ENCODE measurements at regions not wholly inside any gene's neighbourhood (a gene's known extent, or its start where the extent isn't known, plus 50 kb on each side); places are given as distances from the start of the nearest gene placed in this dataset.

DNA sequence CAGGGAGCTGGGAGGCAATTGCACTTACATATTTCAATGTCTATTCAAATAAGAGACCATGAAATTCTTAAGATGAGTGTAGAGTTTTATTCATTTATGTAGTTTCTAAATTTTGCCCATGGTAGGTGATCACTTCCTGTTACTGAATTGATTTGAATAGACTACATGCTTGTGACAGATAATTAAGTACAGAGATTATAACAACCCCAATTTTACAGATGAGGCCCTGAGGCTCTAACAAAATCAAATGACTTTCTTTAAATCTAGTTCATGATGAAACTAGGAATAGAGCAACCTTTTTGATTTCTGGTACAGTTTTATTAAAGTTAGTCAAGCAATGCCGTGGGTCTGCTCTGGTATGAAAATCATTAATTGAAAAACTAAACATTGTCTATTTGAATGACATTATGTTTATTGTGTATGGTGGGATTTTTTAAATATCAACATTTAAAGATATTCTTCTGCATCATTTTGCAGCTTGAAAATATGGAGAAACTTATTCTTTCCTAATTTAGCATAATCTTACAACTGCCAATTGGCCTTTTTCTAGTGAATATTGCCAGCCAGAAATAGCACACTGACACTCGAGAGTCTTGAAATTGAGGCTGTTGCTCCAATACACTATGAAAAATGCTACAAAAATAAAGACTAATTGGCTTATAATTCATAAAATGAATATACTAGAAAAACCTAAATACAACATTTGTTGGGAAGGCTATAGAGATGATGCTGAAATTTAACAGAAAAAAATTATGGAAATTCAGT is 308.9 kb downstream of the SLC6A15 start:
- TF ChIP-seq POLR2AphosphoS5 (IDR thresholded peaks at IDR 0.05; ENCODE audit: low read depth, low read length) (no peak), SIN3A (IDR thresholded peaks at IDR 0.05; ENCODE audit: borderline replicate concordance, insufficient read depth, low read length) (no peak), TAF1 (IDR thresholded peaks at IDR 0.05; ENCODE audit: borderline replicate concordance, insufficient read depth, low read length) (no peak), FOXP2 (optimal IDR thresholded peaks at IDR 0.05; ENCODE audit: borderline replicate concordance, extremely low read depth, extremely low read length, insufficient read depth) (no peak)
- TF ChIP-seq, protein P1, sequence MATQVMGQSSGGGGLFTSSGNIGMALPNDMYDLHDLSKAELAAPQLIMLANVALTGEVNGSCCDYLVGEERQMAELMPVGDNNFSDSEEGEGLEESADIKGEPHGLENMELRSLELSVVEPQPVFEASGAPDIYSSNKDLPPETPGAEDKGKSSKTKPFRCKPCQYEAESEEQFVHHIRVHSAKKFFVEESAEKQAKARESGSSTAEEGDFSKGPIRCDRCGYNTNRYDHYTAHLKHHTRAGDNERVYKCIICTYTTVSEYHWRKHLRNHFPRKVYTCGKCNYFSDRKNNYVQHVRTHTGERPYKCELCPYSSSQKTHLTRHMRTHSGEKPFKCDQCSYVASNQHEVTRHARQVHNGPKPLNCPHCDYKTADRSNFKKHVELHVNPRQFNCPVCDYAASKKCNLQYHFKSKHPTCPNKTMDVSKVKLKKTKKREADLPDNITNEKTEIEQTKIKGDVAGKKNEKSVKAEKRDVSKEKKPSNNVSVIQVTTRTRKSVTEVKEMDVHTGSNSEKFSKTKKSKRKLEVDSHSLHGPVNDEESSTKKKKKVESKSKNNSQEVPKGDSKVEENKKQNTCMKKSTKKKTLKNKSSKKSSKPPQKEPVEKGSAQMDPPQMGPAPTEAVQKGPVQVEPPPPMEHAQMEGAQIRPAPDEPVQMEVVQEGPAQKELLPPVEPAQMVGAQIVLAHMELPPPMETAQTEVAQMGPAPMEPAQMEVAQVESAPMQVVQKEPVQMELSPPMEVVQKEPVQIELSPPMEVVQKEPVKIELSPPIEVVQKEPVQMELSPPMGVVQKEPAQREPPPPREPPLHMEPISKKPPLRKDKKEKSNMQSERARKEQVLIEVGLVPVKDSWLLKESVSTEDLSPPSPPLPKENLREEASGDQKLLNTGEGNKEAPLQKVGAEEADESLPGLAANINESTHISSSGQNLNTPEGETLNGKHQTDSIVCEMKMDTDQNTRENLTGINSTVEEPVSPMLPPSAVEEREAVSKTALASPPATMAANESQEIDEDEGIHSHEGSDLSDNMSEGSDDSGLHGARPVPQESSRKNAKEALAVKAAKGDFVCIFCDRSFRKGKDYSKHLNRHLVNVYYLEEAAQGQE (IDR thresholded peaks at IDR 0.05; ENCODE audit: insufficient read depth in 1 of 2, low read depth in 2 of 2, low read length in 2 of 2), result no peak

DNA sequence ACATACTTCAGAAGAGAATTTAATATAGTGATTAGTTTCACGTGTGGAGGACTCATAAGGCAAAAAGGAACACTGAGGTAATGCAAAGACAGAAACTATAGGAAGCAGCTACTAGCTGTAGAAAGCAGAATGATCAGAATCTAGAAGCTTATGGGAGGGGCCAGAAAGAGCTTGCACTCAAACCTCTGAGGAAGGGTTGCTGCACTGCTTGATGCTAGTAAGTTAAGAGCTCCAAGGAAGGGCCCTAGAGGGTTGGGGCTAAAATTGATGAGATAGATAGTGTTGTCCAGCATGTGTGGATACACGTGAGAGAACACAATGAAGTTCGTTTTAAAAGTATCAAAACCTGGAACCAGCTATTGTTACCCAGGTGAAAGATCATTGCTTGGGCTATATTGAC is 311.1 kb downstream of the SLC6A15 start:
- no peak for TF ChIP-seq SIN3A (IDR thresholded peaks at IDR 0.05; ENCODE audit: borderline replicate concordance, insufficient read depth, low read length)
- TF ChIP-seq TAF1 (IDR thresholded peaks at IDR 0.05; ENCODE audit: borderline replicate concordance, insufficient read depth, low read length), result no peak
- TF ChIP-seq, protein P1 (IDR thresholded peaks at IDR 0.05; ENCODE audit: insufficient read depth in 1 of 2, low read depth in 2 of 2, low read length in 2 of 2), result no peak
- no peak for TF ChIP-seq POLR2AphosphoS5 (IDR thresholded peaks at IDR 0.05; ENCODE audit: low read depth, low read length)
- no peak for TF ChIP-seq FOXP2 (optimal IDR thresholded peaks at IDR 0.05; ENCODE audit: borderline replicate concordance, extremely low read depth, extremely low read length, insufficient read depth)

GRCh38 chr12:84599539-84599938 is 313.1 kb downstream of the SLC6A15 start:
- TF ChIP-seq POLR2AphosphoS5 (IDR thresholded peaks at IDR 0.05; ENCODE audit: low read depth, low read length) (no peak), TAF1 (IDR thresholded peaks at IDR 0.05; ENCODE audit: borderline replicate concordance, insufficient read depth, low read length) (no peak), SIN3A (IDR thresholded peaks at IDR 0.05; ENCODE audit: borderline replicate concordance, insufficient read depth, low read length) (no peak), FOXP2 (optimal IDR thresholded peaks at IDR 0.05; ENCODE audit: borderline replicate concordance, extremely low read depth, extremely low read length, insufficient read depth) (no peak)
- TF ChIP-seq, protein P1 (IDR thresholded peaks at IDR 0.05; ENCODE audit: insufficient read depth in 1 of 2, low read depth in 2 of 2, low read length in 2 of 2), result no peak

DNA sequence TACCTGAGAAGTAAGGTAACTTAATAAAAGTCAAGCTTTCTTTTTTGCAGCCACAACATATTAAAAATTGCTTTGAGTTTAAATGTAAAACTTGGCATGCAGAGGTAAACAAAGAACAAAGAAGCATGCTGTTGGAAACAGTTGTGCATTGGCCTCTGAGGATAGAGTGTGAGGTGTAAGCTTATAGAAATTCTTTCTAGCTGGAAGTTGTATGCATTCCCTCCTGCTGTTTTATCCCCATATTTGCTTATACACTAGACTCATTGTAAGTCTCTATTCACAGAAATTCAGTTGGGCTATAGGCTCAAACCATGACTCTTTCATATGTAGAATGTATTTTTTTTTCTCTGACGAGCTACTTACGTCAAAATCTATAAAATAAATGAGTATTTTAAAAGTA is 316.3 kb downstream of the SLC6A15 start:
- TF ChIP-seq, protein P1 (IDR thresholded peaks at IDR 0.05; ENCODE audit: insufficient read depth in 1 of 2, low read depth in 2 of 2, low read length in 2 of 2), result no peak
- TF ChIP-seq FOXP2 (optimal IDR thresholded peaks at IDR 0.05; ENCODE audit: borderline replicate concordance, extremely low read depth, extremely low read length, insufficient read depth) (no peak), SIN3A (IDR thresholded peaks at IDR 0.05; ENCODE audit: borderline replicate concordance, insufficient read depth, low read length) (no peak), TAF1 (IDR thresholded peaks at IDR 0.05; ENCODE audit: borderline replicate concordance, insufficient read depth, low read length) (no peak), POLR2AphosphoS5 (IDR thresholded peaks at IDR 0.05; ENCODE audit: low read depth, low read length) (no peak)

Measured in PFSK-1 (cell line).